ENCODE measurements at regions not wholly inside any gene's neighbourhood (a gene's known extent, or its start where the extent isn't known, plus 50 kb on each side); places are given as distances from the start of the nearest gene placed in this dataset.

DNA sequence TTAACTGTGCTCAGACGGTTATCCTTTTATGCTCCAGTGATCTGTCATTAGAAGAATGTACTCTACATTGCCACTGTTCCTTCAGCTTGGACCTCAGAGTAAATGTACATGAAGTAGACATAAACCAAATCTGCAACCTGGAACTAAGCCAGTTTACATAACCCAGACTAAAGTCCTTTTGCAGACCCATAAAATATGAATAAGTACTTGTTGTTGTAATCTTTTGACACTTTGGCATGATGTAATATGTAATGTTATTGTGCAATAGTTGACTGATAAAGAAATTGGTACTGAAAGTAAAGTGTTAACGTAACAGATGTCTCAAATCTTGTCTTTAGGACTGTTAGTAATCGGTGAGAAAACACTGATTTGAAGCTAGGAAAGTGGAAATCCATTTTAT is 115.8 kb upstream of the SORCS1 start:
- no peaks in the 10 kb centered on the region for H3K9me3 ChIP-seq
- H3K27ac ChIP-seq, result no peak overlapping the region
- WGBS, 3 donors, result 24 to 30% (median 25%) methylated on average over 3 of the region's 3 CpGs
- no peak for DNase-seq
- no peaks in the 10 kb centered on the region for H3K27me3 ChIP-seq
- H3K36me3 ChIP-seq, result no peaks in the 10 kb centered on the region
- no peak overlapping the region for H3K4me3 ChIP-seq
- intact Hi-C loops (cut with DNase I), result no loop called here
- TF ChIP-seq POLR2A (IDR thresholded peaks at IDR 0.05), result no peak
- TF ChIP-seq, protein P1, sequence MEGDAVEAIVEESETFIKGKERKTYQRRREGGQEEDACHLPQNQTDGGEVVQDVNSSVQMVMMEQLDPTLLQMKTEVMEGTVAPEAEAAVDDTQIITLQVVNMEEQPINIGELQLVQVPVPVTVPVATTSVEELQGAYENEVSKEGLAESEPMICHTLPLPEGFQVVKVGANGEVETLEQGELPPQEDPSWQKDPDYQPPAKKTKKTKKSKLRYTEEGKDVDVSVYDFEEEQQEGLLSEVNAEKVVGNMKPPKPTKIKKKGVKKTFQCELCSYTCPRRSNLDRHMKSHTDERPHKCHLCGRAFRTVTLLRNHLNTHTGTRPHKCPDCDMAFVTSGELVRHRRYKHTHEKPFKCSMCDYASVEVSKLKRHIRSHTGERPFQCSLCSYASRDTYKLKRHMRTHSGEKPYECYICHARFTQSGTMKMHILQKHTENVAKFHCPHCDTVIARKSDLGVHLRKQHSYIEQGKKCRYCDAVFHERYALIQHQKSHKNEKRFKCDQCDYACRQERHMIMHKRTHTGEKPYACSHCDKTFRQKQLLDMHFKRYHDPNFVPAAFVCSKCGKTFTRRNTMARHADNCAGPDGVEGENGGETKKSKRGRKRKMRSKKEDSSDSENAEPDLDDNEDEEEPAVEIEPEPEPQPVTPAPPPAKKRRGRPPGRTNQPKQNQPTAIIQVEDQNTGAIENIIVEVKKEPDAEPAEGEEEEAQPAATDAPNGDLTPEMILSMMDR (IDR thresholded peaks at IDR 0.05), result no peak
- TF ChIP-seq EP300 (IDR thresholded peaks at IDR 0.05), result no peak
- H3K4me1 ChIP-seq (ENCODE audit: insufficient read depth), result no peaks in the 10 kb centered on the region

DNA sequence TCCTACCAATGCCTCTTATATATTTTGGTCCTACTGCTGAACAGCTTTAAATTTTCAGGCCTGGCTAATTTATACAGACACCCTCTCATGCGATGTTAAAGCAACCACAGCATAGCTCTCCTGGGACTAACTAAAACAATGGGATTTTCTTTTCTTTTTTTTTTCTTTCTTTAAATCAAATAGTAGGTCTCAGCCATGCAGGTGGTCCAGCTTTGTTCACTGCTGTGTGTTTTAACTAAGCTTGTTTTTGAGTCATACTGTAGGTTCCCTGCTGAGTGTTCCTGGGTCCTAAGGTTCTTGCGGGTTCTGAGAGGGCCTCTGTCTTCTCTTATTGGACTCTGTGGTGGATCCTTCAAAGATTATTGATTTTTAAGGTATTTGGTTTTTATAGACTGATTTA is 113.1 kb upstream of the SORCS1 start:
- H3K36me3 ChIP-seq, result no peaks in the 10 kb centered on the region
- H3K27me3 ChIP-seq, result no peaks in the 10 kb centered on the region
- intact Hi-C loops (cut with DNase I), result no loop called here
- WGBS, 3 donors, result 82 to 85% (median 83%) methylated on average over 2 of the region's 2 CpGs
- no peak for DNase-seq
- no peaks in the 10 kb centered on the region for H3K9me3 ChIP-seq
- no peak overlapping the region for H3K4me3 ChIP-seq
- no peak overlapping the region for H3K27ac ChIP-seq
- TF ChIP-seq EP300 (IDR thresholded peaks at IDR 0.05) (no peak), POLR2A (IDR thresholded peaks at IDR 0.05) (no peak)
- TF ChIP-seq, protein P1 (IDR thresholded peaks at IDR 0.05), result no peak
- H3K4me1 ChIP-seq (ENCODE audit: insufficient read depth), result no peaks in the 10 kb centered on the region

DNA sequence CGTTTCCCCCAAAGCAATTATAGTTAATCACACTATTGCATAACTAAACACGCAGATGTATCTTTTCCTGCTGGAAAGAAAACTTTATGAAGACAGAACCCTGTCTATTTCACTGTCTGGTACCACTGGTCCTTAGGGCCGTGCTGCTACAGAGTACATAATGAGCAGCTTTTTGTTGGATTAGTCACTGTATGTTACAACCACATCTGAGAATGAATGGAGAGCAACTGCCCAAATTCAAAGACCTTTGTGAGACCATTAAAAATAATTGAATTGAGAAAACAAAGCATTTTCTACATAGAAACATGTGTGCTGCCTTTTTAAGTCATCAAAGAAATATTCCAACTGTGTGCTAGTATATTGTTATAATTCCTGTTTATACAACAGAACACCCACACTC is 111.3 kb upstream of the SORCS1 start:
- WGBS, 3 donors, result 68 to 70% (median 69%) methylated on average over 3 of the region's 3 CpGs
- H3K9me3 ChIP-seq, result no peaks in the 10 kb centered on the region
- H3K27ac ChIP-seq, result no peak overlapping the region
- no peaks in the 10 kb centered on the region for H3K4me1 ChIP-seq (ENCODE audit: insufficient read depth)
- no peak for TF ChIP-seq POLR2A (IDR thresholded peaks at IDR 0.05)
- TF ChIP-seq EP300 (IDR thresholded peaks at IDR 0.05), result no peak
- TF ChIP-seq, protein P1 (IDR thresholded peaks at IDR 0.05), result no peak
- DNase-seq, result no peak
- H3K27me3 ChIP-seq, result no peaks in the 10 kb centered on the region
- intact Hi-C loops (cut with DNase I), result no loop called here
- H3K4me3 ChIP-seq, result no peak overlapping the region
- no peaks in the 10 kb centered on the region for H3K36me3 ChIP-seq

DNA sequence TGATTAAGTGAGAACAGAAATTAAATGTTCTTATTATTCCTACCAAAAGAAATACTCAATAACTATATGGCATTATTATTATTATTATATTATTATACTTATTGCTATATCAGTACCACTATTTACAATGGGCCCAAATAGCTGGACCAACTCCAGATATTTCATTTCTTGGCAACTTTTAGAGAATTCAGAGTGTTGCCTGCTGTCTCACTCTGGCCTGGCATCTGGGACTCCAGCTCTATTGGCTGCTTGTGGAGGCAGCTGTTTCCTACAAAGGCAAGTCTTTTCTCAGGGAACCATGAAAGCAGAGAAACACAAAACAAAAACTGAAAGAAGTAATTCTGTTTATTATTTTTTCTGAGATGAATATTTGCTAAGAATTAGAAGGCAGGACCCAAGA is 105.1 kb upstream of the SORCS1 start:
- no peak overlapping the region for H3K27ac ChIP-seq
- TF ChIP-seq EP300 (IDR thresholded peaks at IDR 0.05) (no peak), POLR2A (IDR thresholded peaks at IDR 0.05) (no peak)
- TF ChIP-seq, protein P1 (IDR thresholded peaks at IDR 0.05), result no peak
- no peaks in the 10 kb centered on the region for H3K27me3 ChIP-seq
- no peaks in the 10 kb centered on the region for H3K9me3 ChIP-seq
- H3K36me3 ChIP-seq, result no peaks in the 10 kb centered on the region
- no peak overlapping the region for H3K4me3 ChIP-seq
- H3K4me1 ChIP-seq (ENCODE audit: insufficient read depth), result no peaks in the 10 kb centered on the region
- DNase-seq, result no peak
- intact Hi-C loops (cut with DNase I), result no loop called here

DNA sequence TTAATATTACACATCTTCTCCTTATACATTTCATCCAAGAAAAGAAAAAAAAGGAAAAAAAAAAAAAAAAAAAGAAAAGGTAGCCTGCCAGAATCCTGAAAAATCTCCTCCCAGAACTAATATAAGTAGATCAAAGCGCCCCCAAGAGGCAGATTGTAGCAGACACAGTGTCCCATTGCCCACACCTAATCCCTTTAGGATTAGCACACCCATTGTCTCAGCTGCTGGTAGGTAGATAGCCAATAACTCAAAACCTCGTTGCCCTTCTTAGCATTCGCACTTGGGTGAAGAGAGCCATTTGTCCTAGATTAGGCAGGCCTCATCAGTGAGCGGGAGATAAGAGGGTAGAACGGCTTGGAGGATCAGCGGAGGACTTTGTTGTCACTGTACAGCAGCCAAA is 100.2 kb upstream of the SORCS1 start:
- WGBS, 3 donors, result 25 to 45% (median 30%) methylated on average over 6 of the region's 6 CpGs
- H3K4me3 ChIP-seq, result no peak overlapping the region
- H3K27ac ChIP-seq, result no peak overlapping the region
- H3K9me3 ChIP-seq, result no peaks in the 10 kb centered on the region
- no peaks in the 10 kb centered on the region for H3K4me1 ChIP-seq (ENCODE audit: insufficient read depth)
- intact Hi-C loops (cut with DNase I), result no loop called here
- no peaks in the 10 kb centered on the region for H3K27me3 ChIP-seq
- H3K36me3 ChIP-seq, result no peaks in the 10 kb centered on the region
- no peak for DNase-seq
- TF ChIP-seq, protein P1 (IDR thresholded peaks at IDR 0.05), result no peak
- no peak for TF ChIP-seq EP300 (IDR thresholded peaks at IDR 0.05)
- no peak for TF ChIP-seq POLR2A (IDR thresholded peaks at IDR 0.05)

Measured in ovary (tissue), 7 donors.